SK-N-MC (cell line): ENCODE measurements at regions not wholly inside any gene's neighbourhood (a gene's known extent, or its start where the extent isn't known, plus 50 kb on each side); places are given as distances from the start of the nearest gene placed in this dataset.

Experiments
- EZH2 ChIP-seq: fragments of 200-600 bp; sonication (generic); IDR thresholded peaks from one replicate; pipeline ENCODE4 v1.6.1; 2017; ENCODE audit warnings: antibody characterized with exemption
- POLR2AphosphoS5 ChIP-seq: IDR thresholded peaks from 2 replicates; pipeline ENCODE4 v1.6.1; 2012; ENCODE audit warnings: mild to moderate bottlenecking, low read depth, low read length, borderline replicate concordance

DNA sequence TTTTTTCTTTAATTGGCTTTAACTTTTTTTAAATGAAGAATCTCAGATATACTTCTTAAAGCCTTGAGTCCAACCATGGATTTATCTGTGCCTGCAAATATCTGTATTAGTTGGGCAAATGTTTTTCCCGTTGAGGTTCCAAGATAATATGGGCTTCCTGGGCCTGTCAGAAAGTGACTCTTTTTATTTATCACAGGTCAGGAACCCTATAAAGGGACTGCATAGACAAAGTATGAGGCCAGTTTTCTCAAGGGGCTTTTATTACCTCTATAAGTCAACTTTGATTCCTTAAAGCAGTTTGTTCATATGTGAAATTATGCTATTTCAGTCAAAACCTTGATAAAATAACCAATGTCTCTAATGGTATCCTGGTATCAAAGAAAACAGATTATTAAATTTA is 80.2 kb upstream of the BMP2K start:
- TF ChIP-seq POLR2AphosphoS5 (no peak), EZH2 (no peak)
